Neural progenitor cell (in vitro differentiated cells): ENCODE measurements at regions not wholly inside any gene's neighbourhood (a gene's known extent, or its start where the extent isn't known, plus 50 kb on each side); places are given as distances from the start of the nearest gene placed in this dataset.

Experiments
- DNase-seq: peaks from one replicate; pipeline ENCODE4 v3.0.0-alpha.2; 2016; ENCODE audit warnings: low spot score
- H2AFZ ChIP-seq: fragments of 200-600 bp; sonication (generic); replicated peaks from 2 replicates; pipeline ENCODE4 v1.6.1; 2016; ENCODE audit warnings: antibody characterized with exemption
- H3F3A ChIP-seq: fragments of 200-600 bp; sonication (generic); 2 replicates; pipeline ENCODE4 v1.6.1; 2016; ENCODE audit warnings: antibody characterized with exemption, low read depth
- H3K27ac ChIP-seq: fragments of 200-600 bp; sonication (generic); 2 replicates; pipeline ENCODE4 v1.5.1; 2016; ENCODE audit warnings: mild to moderate bottlenecking
- H3K27me3 ChIP-seq: fragments of 200-600 bp; sonication (generic); 2 replicates; pipeline ENCODE4 v1.6.1; 2016; ENCODE audit warnings: mild to moderate bottlenecking, moderate library complexity
- H3K36me3 ChIP-seq: fragments of 200-600 bp; sonication (generic); 2 replicates; pipeline ENCODE4 v1.5.1; 2016
- H3K4me1 ChIP-seq: fragments of 200-600 bp; sonication (generic); 2 replicates; pipeline ENCODE4 v1.6.1; 2016; ENCODE audit warnings: mixed run types
- H3K4me2 ChIP-seq: fragments of 200-600 bp; sonication (generic); 2 replicates; pipeline ENCODE4 v1.6.1; 2016
- H3K4me3 ChIP-seq: fragments of 200-600 bp; sonication (generic); 2 replicates; pipeline ENCODE4 v1.5.1; 2016
- H3K79me2 ChIP-seq: fragments of 200-600 bp; sonication (generic); 2 replicates; pipeline ENCODE4 v1.6.1; 2016; ENCODE audit warnings: low read depth
- H3K9ac ChIP-seq: fragments of 200-600 bp; sonication (generic); 2 replicates; pipeline ENCODE4 v1.6.1; 2016
- H3K9me3 ChIP-seq: fragments of 200-600 bp; sonication (generic); 2 replicates; pipeline ENCODE4 v1.5.1; 2016; ENCODE audit warnings: low read depth
- H4K20me1 ChIP-seq: fragments of 200-600 bp; sonication (generic); 2 replicates; pipeline ENCODE4 v1.6.1; 2016; ENCODE audit warnings: low read depth
- H3K27ac Mint-ChIP-seq: 3 replicates; pipeline ENCODE4 v1.8.0; 2021; ENCODE audit warnings: mixed read lengths
- H3K27me3 Mint-ChIP-seq: 2 replicates; pipeline ENCODE4 v1.8.0; 2022; ENCODE audit warnings: low read depth, mild to moderate bottlenecking, inconsistent platforms, moderate library complexity, mixed read lengths; ENCODE audit not compliant: insufficient read depth
- H3K36me3 Mint-ChIP-seq: 3 replicates; pipeline ENCODE4 v1.8.0; 2021; ENCODE audit warnings: mixed read lengths
- H3K4me1 Mint-ChIP-seq: 3 replicates; pipeline ENCODE4 v1.8.0; 2021; ENCODE audit warnings: mixed read lengths
- H3K4me3 Mint-ChIP-seq: 3 replicates; pipeline ENCODE4 v1.8.0; 2021; ENCODE audit warnings: mild to moderate bottlenecking, moderate library complexity, mixed read lengths
- H3K9me3 Mint-ChIP-seq: 3 replicates; pipeline ENCODE4 v1.8.0; 2020; ENCODE audit warnings: mixed read lengths
- EZH2 ChIP-seq: fragments of 200-600 bp; sonication (generic); IDR thresholded peaks from 2 replicates; pipeline ENCODE4 v1.6.1; 2017; ENCODE audit warnings: antibody characterized with exemption, mild to moderate bottlenecking, moderate library complexity
- EZH2phosphoT487 ChIP-seq: fragments of 200-600 bp; sonication (generic); IDR thresholded peaks from 2 replicates; pipeline ENCODE4 v1.6.1; 2017; ENCODE audit warnings: antibody characterized with exemption
- TF ChIP-seq, protein P1 (sequence below): fragments of 200-600 bp; sonication (generic); IDR thresholded peaks from 2 replicates; pipeline ENCODE4 v1.5.1; 2017; ENCODE audit warnings: antibody characterized with exemption, mild to moderate bottlenecking

DNA sequence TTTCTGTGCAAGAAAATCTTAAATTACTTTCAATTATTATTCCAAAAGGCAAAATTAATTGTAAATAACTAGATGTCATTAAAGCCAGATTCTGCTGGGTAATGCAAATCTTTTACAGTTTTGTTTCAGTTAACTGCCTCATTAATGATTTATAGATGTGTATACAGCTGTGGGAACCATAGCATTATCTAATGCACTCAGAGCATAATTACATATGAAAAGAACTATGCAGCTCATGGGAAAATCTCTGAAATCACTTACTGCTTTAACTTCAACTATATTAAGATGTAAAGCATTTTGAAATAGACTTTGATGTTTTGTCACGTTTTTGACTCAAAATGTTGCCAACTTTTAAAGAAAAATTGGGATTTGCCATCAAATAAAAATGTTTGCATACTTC lies 630.3 kb upstream of the KLHL4 start:
- Histone ChIP-seq H3K4me2 (no peak overlapping the region), H3K27ac (no peak overlapping the region), H3K4me1 (no peaks in the 10 kb centered on the region), H3K4me3 (no peak overlapping the region), H3K9ac (no peak overlapping the region), H2AFZ (no peak overlapping the region), H3F3A (no peaks in the 10 kb centered on the region), H3K79me2 (no peaks in the 10 kb centered on the region), H3K27me3 (no peaks in the 10 kb centered on the region), H4K20me1 (no peaks in the 10 kb centered on the region), H3K36me3 (no peaks in the 10 kb centered on the region), H3K9me3 (peaks cover 3% of the 10 kb centered on the region)
- Mint-ChIP-seq H3K4me3 (no peak overlapping the region), H3K27ac (no peak overlapping the region), H3K36me3 (no peaks in the 10 kb centered on the region), H3K9me3 (no peaks in the 10 kb centered on the region), H3K27me3 (no peaks in the 10 kb centered on the region), H3K4me1 (no peaks in the 10 kb centered on the region)
- no peak for DNase-seq
- TF ChIP-seq EZH2 (no peak), EZH2phosphoT487 (no peak)
- TF ChIP-seq, protein P1, sequence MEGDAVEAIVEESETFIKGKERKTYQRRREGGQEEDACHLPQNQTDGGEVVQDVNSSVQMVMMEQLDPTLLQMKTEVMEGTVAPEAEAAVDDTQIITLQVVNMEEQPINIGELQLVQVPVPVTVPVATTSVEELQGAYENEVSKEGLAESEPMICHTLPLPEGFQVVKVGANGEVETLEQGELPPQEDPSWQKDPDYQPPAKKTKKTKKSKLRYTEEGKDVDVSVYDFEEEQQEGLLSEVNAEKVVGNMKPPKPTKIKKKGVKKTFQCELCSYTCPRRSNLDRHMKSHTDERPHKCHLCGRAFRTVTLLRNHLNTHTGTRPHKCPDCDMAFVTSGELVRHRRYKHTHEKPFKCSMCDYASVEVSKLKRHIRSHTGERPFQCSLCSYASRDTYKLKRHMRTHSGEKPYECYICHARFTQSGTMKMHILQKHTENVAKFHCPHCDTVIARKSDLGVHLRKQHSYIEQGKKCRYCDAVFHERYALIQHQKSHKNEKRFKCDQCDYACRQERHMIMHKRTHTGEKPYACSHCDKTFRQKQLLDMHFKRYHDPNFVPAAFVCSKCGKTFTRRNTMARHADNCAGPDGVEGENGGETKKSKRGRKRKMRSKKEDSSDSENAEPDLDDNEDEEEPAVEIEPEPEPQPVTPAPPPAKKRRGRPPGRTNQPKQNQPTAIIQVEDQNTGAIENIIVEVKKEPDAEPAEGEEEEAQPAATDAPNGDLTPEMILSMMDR: no peak

DNA sequence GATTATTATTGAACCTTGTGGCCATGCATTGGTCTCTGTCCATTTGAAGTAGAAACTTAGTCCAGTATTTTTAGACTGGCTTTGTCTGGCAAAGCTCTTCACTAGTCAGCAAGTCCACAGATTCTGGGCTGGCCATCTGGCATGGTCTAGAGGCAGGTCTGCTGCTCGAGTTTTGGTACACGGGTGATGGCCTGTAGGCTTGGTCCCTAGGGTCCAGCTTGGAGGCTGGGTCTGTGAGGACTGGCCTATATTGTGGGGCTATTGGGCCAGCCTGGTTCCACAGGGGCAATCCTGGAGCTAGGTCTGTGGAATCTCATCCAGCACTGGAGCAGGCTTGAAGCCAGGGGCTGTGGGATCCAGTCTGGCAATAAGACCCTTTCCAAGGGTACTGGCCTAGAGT lies 607.6 kb upstream of the KLHL4 start:
- no peaks in the 10 kb centered on the region for H3K36me3 ChIP-seq
- no peaks in the 10 kb centered on the region for H4K20me1 ChIP-seq
- H3K4me1 ChIP-seq: no peaks in the 10 kb centered on the region
- no peak overlapping the region for H3K4me3 ChIP-seq
- Mint-ChIP-seq H3K27me3 (no peaks in the 10 kb centered on the region), H3K9me3 (no peaks in the 10 kb centered on the region), H3K4me1 (no peaks in the 10 kb centered on the region), H3K36me3 (no peaks in the 10 kb centered on the region), H3K4me3 (no peak overlapping the region), H3K27ac (no peak overlapping the region)
- no peaks in the 10 kb centered on the region for H3F3A ChIP-seq
- no peak for DNase-seq
- TF ChIP-seq EZH2 (no peak), EZH2phosphoT487 (no peak)
- no peak overlapping the region for H2AFZ ChIP-seq
- H3K79me2 ChIP-seq: no peaks in the 10 kb centered on the region
- no peak overlapping the region for H3K4me2 ChIP-seq
- H3K9me3 ChIP-seq: no peaks in the 10 kb centered on the region
- H3K27me3 ChIP-seq: no peaks in the 10 kb centered on the region
- no peak overlapping the region for H3K27ac ChIP-seq
- H3K9ac ChIP-seq: no peak overlapping the region

DNA sequence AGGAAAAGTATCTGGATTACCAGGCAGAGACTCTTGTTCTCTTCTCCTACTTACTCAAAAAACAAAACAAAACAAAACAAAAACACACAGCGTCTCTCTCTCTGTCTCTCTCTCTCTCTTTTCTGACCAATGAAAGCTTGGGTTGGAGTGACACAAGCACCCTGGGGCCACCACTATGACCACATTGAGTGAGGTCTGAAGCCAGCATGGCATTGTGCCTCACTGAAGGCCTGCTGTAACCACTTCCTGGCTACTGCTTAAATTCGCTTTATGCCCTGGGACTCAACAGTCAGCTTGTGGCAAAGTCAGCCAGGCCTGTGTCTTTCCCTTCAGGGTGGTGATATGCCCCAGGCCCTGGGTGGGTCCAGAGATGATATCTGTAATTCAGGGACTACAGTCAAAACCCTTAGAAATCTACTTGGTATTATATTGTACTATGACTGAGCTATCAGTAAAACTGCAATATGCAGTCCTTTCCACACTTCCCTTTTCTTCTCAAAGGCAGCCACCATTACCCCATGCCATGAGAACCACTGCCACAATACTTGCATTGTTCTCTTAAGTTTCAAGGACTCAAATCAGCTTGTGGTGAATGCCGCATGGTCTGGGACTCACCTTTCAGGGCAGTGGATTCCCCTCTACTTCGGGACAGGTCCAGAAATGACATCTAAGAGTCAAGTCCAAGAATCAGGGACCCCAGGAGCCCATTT lies 606.8 kb upstream of the KLHL4 start:
- Histone ChIP-seq H3K4me3 (no peak overlapping the region), H3K27ac (no peak overlapping the region), H3K36me3 (no peaks in the 10 kb centered on the region), H3K9ac (no peak overlapping the region), H3K27me3 (no peaks in the 10 kb centered on the region), H3K79me2 (no peaks in the 10 kb centered on the region), H4K20me1 (no peaks in the 10 kb centered on the region), H3F3A (no peaks in the 10 kb centered on the region), H3K4me1 (no peaks in the 10 kb centered on the region), H3K9me3 (no peaks in the 10 kb centered on the region), H3K4me2 (no peak overlapping the region), H2AFZ (no peak overlapping the region)
- no peaks in the 10 kb centered on the region for H3K4me1 Mint-ChIP-seq
- H3K36me3 Mint-ChIP-seq: no peaks in the 10 kb centered on the region
- H3K4me3 Mint-ChIP-seq: no peak overlapping the region
- TF ChIP-seq, protein P1: no peak
- TF ChIP-seq EZH2phosphoT487 (no peak), EZH2 (no peak)
- H3K27ac Mint-ChIP-seq: no peak overlapping the region
- no peaks in the 10 kb centered on the region for H3K9me3 Mint-ChIP-seq
- DNase-seq: no peak
- no peaks in the 10 kb centered on the region for H3K27me3 Mint-ChIP-seq

DNA sequence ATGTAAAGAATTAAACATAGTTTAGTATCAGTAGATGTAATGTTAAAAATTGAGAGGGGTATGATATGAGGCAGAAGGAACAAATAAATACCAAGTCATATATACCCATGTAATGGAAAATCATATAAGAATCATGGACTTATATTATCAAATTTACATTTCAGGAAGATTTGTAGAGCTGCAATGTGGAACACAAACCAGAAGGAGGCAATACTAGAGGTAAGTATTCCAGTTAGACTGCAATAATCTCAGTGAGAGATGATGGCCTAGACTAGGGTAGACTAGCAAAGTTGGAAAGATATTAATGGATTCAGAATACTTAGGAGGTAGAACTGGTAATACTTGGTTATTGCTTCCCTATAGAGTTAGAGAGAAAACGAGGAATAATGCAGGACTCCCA lies 603.0 kb upstream of the KLHL4 start:
- DNase-seq: no peak
- no peak overlapping the region for H3K4me3 ChIP-seq
- Mint-ChIP-seq H3K27me3 (no peaks in the 10 kb centered on the region), H3K4me3 (no peak overlapping the region), H3K9me3 (no peaks in the 10 kb centered on the region), H3K36me3 (no peaks in the 10 kb centered on the region), H3K4me1 (no peaks in the 10 kb centered on the region), H3K27ac (no peak overlapping the region)
- TF ChIP-seq, protein P1: no peak
- no peak for TF ChIP-seq EZH2phosphoT487
- TF ChIP-seq EZH2: no peak
- H3K36me3 ChIP-seq: no peaks in the 10 kb centered on the region
- no peak overlapping the region for H3K9ac ChIP-seq
- H3F3A ChIP-seq: no peaks in the 10 kb centered on the region
- H3K27me3 ChIP-seq: no peaks in the 10 kb centered on the region
- no peaks in the 10 kb centered on the region for H3K79me2 ChIP-seq
- no peaks in the 10 kb centered on the region for H4K20me1 ChIP-seq
- no peak overlapping the region for H3K4me2 ChIP-seq
- H3K27ac ChIP-seq: no peak overlapping the region
- H3K4me1 ChIP-seq: no peaks in the 10 kb centered on the region
- H3K9me3 ChIP-seq: no peaks in the 10 kb centered on the region
- H2AFZ ChIP-seq: no peak overlapping the region
